GM21360 (cell line): ENCODE measurements at regions not wholly inside any gene's neighbourhood (a gene's known extent, or its start where the extent isn't known, plus 50 kb on each side); places are given as distances from the start of the nearest gene placed in this dataset.
"Not testable (repeated sequence)": the region's sequence is repeated elsewhere in the genome, so short reads cannot be mapped to it uniquely, and the experiment has no call there.

Experiments used
- ATAC-seq: cut with Tn5 transposase; IDR thresholded peaks from one replicate; pipeline ENCODE4 v1.9.1; 2021; ENCODE audit warnings: mild to moderate bottlenecking, moderate library complexity; ENCODE audit not compliant: unreplicated experiment

- no peak for ATAC-seq
These were observed 391.6 kb upstream of the FKBP1C start for GRCh38 chr6:62819640-62820039.

- no peak for ATAC-seq
These were observed 402.5 kb upstream of the FKBP1C start for GRCh38 chr6:62808565-62809293.

GRCh38 chr6:62805431-62805830 is 405.8 kb upstream of the FKBP1C start:
- ATAC-seq = no peak

GRCh38 chr6:62803094-62803493 is 408.2 kb upstream of the FKBP1C start:
- no peak for ATAC-seq

- ATAC-seq = no peak
These were observed 414.1 kb upstream of the FKBP1C start for GRCh38 chr6:62797190-62797589.

GRCh38 chr6:62775427-62776022 is 435.7 kb upstream of the FKBP1C start:
- no peak for ATAC-seq

GRCh38 chr6:62766174-62766573 is 445.1 kb upstream of the FKBP1C start:
- ATAC-seq = not testable (repeated sequence)

GRCh38 chr6:62764841-62765240 is 446.4 kb upstream of the FKBP1C start:
- no peak for ATAC-seq

GRCh38 chr6:62763125-62763912 is 447.9 kb upstream of the FKBP1C start:
- ATAC-seq = no peak

GRCh38 chr6:62746968-62747367 is 460.9 kb upstream of the KHDRBS2 start:
- ATAC-seq = no peak

- ATAC-seq = no peak
These were observed 460.1 kb upstream of the KHDRBS2 start for GRCh38 chr6:62746161-62746560.

- ATAC-seq = no peak
These were observed 454.6 kb upstream of the KHDRBS2 start for GRCh38 chr6:62740596-62740995.

GRCh38 chr6:62740171-62740570 is 454.1 kb upstream of the KHDRBS2 start:
- no peak for ATAC-seq

- ATAC-seq = no peak
These were observed 451.8 kb upstream of the KHDRBS2 start for GRCh38 chr6:62737792-62738191.

- ATAC-seq = no peak
These were observed 435.4 kb upstream of the KHDRBS2 start for GRCh38 chr6:62721408-62721807.

- ATAC-seq = no peak
These were observed 430.7 kb upstream of the KHDRBS2 start for GRCh38 chr6:62716719-62717118.

GRCh38 chr6:62714112-62714511 is 428.1 kb upstream of the KHDRBS2 start:
- ATAC-seq = no peak

- ATAC-seq = no peak
These were observed 425.7 kb upstream of the KHDRBS2 start for GRCh38 chr6:62711750-62712149.

- no peak for ATAC-seq
These were observed 421.9 kb upstream of the KHDRBS2 start for GRCh38 chr6:62707914-62708313.

- ATAC-seq = no peak
These were observed 421.1 kb upstream of the KHDRBS2 start for GRCh38 chr6:62707156-62707555.

GRCh38 chr6:62683063-62683462 is 397.0 kb upstream of the KHDRBS2 start:
- no peak for ATAC-seq

- no peak for ATAC-seq
These were observed 395.1 kb upstream of the KHDRBS2 start for GRCh38 chr6:62681108-62681507.
